A673 (cell line): ENCODE measurements at regions not wholly inside any gene's neighbourhood (a gene's known extent, or its start where the extent isn't known, plus 50 kb on each side); places are given as distances from the start of the nearest gene placed in this dataset.

Source experiments
- EZH2 ChIP-seq: fragments of 200-600 bp; sonication (generic); IDR thresholded peaks from 2 replicates; pipeline ENCODE4 v1.6.1; 2017; ENCODE audit warnings: borderline replicate concordance, low read depth, mild to moderate bottlenecking, mixed read lengths, antibody characterized with exemption, low read length; ENCODE audit not compliant: poor library complexity, severe bottlenecking
- TF ChIP-seq, protein P1 (sequence below): fragments of 300-800, 200-600 bp; sonication (generic); conservative IDR thresholded peaks from 2 replicates; pipeline ENCODE4 v1.5.1; 2017; ENCODE audit warnings: low read depth, mild to moderate bottlenecking, antibody characterized with exemption, low read length, moderate library complexity, mixed read lengths

DNA sequence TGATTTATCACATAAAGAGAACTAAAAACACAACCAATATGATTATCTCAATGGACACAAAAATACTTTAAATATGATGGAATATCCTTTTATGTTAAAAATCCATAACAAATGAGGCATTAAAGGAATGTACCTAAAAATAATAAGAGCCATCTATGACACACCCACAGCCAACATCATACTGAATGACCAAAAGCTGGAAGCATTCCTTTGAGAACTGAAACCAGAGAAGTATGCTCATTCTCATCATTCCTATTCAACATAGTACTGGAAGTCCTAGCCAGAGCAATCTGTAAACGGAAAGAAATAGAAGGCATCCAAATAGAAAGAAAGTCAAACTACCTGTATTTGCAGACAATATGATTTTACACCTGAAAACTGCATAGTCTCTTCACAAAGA is 671.0 kb downstream of the SLITRK1 start:
- TF ChIP-seq, protein P1, sequence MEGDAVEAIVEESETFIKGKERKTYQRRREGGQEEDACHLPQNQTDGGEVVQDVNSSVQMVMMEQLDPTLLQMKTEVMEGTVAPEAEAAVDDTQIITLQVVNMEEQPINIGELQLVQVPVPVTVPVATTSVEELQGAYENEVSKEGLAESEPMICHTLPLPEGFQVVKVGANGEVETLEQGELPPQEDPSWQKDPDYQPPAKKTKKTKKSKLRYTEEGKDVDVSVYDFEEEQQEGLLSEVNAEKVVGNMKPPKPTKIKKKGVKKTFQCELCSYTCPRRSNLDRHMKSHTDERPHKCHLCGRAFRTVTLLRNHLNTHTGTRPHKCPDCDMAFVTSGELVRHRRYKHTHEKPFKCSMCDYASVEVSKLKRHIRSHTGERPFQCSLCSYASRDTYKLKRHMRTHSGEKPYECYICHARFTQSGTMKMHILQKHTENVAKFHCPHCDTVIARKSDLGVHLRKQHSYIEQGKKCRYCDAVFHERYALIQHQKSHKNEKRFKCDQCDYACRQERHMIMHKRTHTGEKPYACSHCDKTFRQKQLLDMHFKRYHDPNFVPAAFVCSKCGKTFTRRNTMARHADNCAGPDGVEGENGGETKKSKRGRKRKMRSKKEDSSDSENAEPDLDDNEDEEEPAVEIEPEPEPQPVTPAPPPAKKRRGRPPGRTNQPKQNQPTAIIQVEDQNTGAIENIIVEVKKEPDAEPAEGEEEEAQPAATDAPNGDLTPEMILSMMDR, result no peak
- TF ChIP-seq EZH2, result no peak
